GM19025 (cell line): ENCODE measurements at regions not wholly inside any gene's neighbourhood (a gene's known extent, or its start where the extent isn't known, plus 50 kb on each side); places are given as distances from the start of the nearest gene placed in this dataset.
"Not testable (repeated sequence)": the region's sequence is repeated elsewhere in the genome, so short reads cannot be mapped to it uniquely, and the experiment has no call there.

ENCODE experiments used
- ATAC-seq: cut with Tn5 transposase; IDR thresholded peaks from one replicate; pipeline ENCODE4 v1.9.1; 2021; ENCODE audit warnings: mild to moderate bottlenecking, low read depth, moderate library complexity; ENCODE audit not compliant: unreplicated experiment

DNA sequence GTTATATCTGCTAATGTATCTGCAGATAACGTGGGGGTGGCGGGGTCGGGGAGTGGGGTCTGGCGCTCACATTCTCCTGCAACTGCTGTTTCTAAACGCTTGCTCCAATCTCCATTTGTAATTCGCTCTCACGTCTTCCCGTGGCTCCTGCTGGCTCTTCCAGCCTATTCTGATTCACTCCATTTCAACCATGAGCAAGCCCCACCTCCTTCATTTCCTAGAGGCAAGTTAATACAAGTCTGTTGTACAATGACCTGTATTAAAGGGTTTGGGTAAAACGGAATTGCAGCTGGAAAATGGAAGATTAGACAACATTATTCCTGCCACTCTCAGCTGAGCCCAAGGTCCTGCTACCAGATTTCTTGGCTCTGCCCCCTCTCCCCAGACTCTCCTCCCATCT, 132.3 kb downstream of the CSNK2A3 start:
- no peak for ATAC-seq

DNA sequence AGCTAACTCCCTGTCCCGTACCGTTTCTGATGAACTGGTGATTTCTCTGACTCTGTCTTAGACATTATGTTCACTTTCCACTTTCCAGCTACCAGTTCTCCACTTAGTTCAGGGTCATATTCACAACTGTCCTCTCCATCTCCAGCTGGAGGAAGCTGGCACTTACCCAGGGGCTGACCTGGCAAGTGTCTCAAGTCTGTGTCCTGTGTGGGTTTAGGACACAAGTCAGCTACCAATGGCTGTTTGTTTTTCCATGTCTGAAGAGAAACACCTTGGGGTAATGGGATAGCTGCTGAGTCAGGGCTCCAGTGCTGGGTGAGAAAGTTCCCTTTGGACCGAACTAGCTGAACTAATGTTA, 134.4 kb downstream of the CSNK2A3 start:
- no peak for ATAC-seq

DNA sequence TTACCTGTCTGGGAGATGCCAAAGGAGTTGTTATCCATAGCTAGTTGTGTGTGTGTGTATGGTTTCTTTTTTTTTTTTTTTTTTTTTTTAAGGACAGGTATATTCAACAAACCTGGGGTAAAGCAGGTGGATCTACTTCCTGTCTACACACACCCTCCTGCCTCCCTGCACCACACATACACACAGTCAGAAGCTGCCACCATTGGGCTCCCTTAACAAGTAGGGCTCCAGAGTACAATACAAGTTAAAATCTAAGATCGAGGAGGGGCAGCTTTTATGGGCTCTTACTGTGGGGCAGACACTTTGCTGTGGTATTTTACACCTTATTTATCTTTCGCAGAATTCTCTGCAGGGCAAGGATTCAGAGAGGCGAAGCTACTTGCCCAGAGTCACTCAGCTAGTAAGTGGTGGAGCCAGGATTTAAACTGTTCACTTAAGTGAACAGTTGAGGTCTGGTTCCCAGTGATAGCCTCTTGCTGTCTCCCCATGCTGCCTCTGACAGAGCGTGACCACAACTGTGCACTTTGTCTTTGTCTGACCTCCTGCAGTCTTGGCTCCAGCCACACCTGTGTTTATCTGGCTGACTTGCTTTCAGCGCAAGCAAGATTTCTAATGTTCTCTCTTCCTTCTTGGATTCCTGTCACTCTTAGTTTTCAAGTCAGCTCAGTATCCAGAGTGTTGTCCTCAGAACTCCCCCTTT, 135.0 kb downstream of the CSNK2A3 start:
- no peak for ATAC-seq

GRCh38 chr11:11217289-11217928, 135.6 kb downstream of the CSNK2A3 start:
- no peak for ATAC-seq

- no peak for ATAC-seq
These were observed 137.1 kb downstream of the CSNK2A3 start for GRCh38 chr11:11215944-11216343.

- no peak for ATAC-seq
These were observed 137.8 kb downstream of the CSNK2A3 start for GRCh38 chr11:11215058-11215815.

DNA sequence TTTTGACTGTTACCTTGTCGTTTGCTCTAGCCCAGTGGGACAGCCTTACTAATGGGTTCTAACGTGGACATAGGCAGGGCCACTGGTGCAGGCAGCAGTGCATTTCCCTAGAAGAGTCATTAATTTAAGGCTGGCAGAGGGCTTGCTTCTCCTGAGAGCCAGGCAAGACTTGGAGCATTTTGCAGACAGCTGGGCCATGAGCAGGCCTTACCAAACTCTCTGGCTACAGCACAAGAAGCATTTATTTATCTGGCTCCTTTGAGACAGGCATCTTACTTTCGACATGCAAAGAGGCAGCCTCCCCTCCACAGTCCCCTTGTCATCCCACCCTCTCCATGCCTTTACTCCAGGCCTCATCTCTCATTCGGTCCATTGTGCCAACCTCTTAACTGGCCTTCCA, 139.9 kb downstream of the CSNK2A3 start:
- no peak for ATAC-seq

- ATAC-seq, result no peak
These were observed 141.2 kb downstream of the CSNK2A3 start for GRCh38 chr11:11211888-11212287.

GRCh38 chr11:11211186-11211585, 141.9 kb downstream of the CSNK2A3 start:
- no peak for ATAC-seq

- no peak for ATAC-seq
These were observed 142.6 kb downstream of the CSNK2A3 start for GRCh38 chr11:11210446-11210845.

GRCh38 chr11:11209967-11210366, 143.1 kb downstream of the CSNK2A3 start:
- ATAC-seq, result no peak

GRCh38 chr11:11208994-11209393, 144.1 kb downstream of the CSNK2A3 start:
- no peak for ATAC-seq

DNA sequence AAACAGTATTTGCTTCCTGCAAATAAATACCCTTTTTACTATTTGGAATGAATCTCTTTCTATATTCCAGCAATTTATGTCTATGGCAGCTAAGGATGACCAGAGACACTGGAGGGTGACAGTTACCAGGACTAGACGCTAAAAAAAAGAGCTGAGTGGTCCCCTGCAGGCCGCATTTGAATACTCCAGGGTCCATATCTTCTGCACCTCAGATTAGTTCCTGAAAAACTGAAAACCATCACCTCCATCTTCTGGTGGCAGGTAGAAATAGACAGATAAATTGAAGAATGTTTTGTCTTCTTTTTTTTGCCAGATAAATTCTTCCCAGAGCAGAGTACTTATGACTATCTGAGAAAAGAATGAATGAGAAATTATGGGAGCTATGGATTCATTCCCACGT, 145.6 kb downstream of the CSNK2A3 start:
- no peak for ATAC-seq

GRCh38 chr11:11206484-11206883, 146.6 kb downstream of the CSNK2A3 start:
- ATAC-seq, result no peak

GRCh38 chr11:11202885-11203284, 150.2 kb downstream of the CSNK2A3 start:
- ATAC-seq, result no peak

DNA sequence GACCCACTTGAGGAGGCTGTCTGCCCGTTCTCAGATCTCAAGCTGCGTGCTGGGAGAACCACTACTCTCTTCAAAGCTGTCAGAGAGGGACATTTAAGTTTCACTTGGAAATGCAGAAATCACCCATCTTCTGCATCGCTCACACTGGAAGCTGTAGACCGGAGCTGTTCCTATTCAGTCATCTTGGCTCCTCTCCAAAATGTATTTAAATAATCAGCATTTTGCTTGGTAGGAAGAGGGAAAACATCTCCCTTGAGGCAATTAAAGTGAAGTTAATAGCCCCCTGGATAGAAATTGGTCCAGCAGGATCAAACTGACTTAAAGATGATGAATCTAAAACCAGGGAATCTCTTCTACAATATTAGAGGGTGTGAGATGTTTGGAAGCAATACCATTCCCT, 151.7 kb downstream of the CSNK2A3 start:
- ATAC-seq, result not testable (repeated sequence)

DNA sequence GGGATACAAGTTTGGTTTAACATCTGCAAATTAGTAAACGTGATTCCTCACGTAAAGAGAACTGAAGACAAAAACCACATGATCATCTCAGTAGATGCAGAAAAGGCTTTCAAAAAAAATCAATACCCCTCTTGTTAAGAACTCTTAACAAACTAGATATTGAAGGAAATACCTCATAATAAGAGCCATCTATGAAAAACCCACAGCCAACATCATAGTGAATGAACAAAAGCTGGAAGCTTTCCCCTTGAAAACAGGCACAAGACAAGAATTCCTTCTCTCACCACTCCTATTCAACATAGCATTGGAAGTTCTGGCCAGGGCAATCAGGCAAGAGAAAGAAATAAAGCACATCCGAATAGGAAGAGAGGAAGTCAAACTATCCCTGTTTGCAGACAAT, 160.5 kb downstream of the CSNK2A3 start:
- ATAC-seq, result no peak

DNA sequence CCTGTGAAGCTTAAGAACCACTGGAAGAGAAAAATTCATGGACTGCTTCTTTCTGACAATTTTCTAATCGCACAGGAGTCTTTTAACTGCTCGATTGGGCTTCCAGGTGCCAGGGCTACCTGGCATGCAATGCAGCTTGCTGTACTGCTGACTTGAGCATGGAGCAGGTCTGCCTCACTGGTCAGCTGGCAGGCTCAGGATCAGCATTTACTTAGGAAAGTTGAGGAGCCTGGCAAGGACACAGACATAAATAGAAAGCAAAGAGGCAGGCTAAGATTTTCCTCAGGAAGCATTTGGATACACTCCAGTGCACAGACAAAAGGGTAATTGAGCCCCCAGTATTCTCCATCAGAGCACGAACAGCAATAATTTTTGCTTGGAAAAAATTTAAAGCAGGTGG, 163.5 kb downstream of the CSNK2A3 start:
- no peak for ATAC-seq

GRCh38 chr11:11186249-11186648, 166.8 kb downstream of the CSNK2A3 start:
- ATAC-seq, result no peak

- no peak for ATAC-seq
These were observed 170.8 kb downstream of the CSNK2A3 start for GRCh38 chr11:11182261-11182660.
